GM15510 (cell line): ENCODE measurements at regions not wholly inside any gene's neighbourhood (a gene's known extent, or its start where the extent isn't known, plus 50 kb on each side); places are given as distances from the start of the nearest gene placed in this dataset.

Source experiments
- POLR2A ChIP-seq: IDR thresholded peaks from 3 replicates; pipeline ENCODE4 v1.6.1; 2011; ENCODE audit warnings: borderline replicate concordance; ENCODE audit not compliant: insufficient read length; ENCODE audit errors: extremely low read depth

- TF ChIP-seq POLR2A: no peak
These were observed 406.2 kb upstream of the NOX3 start for GRCh38 chr6:155861821-155862220.

GRCh38 chr6:155854787-155855186, 399.1 kb upstream of the NOX3 start:
- no peak for TF ChIP-seq POLR2A

DNA sequence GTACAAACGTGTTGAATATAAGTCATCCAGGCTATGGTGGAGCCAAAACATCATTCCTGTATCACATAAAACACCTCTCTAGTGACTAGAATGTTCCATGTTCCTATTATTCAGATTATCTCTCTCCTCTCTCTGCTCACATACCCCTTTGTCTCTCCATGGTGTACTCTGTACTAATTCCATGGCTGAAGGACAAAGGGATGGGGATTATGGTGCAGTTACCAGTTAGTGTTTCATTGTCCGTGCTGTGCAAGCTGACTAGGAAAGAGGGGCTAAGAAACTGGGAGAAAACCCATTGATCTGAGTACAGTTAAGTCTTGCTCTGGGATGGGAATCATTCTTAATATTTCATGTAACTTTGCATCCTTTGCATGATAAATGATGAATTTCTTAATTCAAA, 397.4 kb upstream of the NOX3 start:
- TF ChIP-seq POLR2A: no peak

GRCh38 chr6:155850408-155850841, 394.8 kb upstream of the NOX3 start:
- no peak for TF ChIP-seq POLR2A

GRCh38 chr6:155847711-155848110, 392.1 kb upstream of the NOX3 start:
- TF ChIP-seq POLR2A: no peak

DNA sequence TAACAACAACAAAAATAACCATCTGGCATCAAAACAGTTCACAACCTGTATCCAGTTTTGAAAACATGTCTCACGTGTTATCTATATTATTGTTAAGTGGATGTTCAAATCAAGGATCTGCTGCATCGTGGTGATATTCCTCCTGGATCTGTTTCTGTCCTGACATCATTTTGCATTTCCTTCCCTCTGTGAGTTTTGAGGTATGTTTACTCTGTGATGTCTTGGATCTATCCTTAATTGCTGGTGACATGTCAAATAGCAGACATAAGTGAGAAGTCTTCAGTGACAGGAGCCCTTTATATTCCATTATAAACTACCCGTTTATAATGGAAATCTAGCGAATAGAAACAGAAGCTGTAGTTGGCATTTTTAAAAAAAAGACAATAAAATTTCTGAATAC, 381.8 kb upstream of the NOX3 start:
- no peak for TF ChIP-seq POLR2A

DNA sequence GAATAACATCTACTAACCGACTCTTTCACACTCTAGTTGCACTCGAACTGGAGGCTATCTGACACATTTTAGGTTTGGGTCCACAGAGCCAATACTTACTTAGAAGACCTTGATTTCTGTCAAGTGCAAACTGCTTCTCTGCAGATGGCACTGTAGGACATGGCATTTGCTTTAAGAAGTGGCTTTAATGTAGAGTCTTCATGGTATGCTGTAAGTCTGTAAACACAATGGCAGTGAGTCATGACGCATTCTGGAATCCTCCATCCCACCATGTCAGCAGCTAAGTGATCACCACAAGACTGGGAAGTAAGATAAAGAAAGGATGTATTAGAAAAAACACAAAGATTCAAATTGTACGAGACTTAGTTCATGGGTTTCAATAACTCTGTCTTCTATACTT, 377.0 kb upstream of the NOX3 start:
- no peak for TF ChIP-seq POLR2A

GRCh38 chr6:155830531-155830930, 374.9 kb upstream of the NOX3 start:
- TF ChIP-seq POLR2A: no peak

DNA sequence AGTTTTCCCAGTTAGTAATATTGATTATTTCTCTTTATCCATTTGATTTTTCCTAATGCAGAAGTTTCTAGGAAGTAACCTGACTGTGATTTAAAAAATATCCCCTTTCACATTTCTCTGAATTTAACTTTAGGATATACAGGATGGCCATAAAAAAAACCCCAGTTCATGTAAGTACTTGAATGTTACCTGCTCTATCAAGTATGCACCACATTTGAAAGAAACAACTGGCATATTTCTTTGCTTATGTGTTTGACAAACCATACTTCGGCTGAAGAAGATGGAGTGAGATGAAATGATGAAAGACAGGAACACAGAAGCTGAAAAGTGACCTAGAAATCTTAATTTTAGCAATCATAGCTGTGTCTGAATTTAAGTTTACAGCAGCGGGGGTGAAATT, 374.0 kb upstream of the NOX3 start:
- TF ChIP-seq POLR2A: no peak

DNA sequence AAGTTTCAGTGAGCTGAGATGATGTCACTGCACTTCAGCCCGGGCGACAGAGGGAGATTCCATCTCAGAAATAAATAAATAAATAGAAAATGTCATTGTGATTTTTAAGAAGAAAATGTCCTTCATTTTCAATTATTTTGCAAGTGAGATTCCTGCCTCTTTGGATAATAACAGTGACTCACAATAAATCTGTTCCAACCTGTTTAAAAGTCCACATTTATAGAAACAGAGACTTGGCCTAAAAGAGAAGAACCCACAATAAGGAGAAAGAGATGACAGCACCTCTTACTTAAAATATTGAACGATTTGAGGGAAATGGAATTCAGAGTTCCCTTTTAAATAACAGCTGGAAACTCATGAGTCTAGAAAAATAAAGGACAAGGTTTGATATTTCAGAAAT, 373.4 kb upstream of the NOX3 start:
- no peak for TF ChIP-seq POLR2A

DNA sequence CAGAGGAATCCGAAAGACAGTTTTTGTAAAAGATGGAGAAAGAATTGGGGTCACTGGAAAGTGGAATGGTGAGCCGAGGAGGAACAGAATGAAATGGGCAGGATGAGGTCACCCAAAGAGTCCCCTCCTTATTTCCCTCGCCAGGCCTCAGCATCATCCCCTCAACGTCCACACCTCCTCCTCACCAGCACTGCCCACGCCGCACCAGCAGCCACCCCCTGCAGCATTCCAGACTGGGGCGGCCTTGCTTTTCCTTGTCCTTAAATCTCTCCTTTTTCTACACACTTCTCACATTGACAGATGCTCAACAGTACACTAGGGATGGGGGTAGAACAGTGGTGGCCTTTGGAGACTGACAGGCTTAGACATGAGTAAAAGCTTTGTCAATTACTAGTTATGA, 363.1 kb upstream of the NOX3 start:
- TF ChIP-seq POLR2A: no peak

GRCh38 chr6:155813548-155813947, 357.9 kb upstream of the NOX3 start:
- no peak for TF ChIP-seq POLR2A

- no peak for TF ChIP-seq POLR2A
These were observed 351.6 kb upstream of the NOX3 start for GRCh38 chr6:155807243-155807642.

DNA sequence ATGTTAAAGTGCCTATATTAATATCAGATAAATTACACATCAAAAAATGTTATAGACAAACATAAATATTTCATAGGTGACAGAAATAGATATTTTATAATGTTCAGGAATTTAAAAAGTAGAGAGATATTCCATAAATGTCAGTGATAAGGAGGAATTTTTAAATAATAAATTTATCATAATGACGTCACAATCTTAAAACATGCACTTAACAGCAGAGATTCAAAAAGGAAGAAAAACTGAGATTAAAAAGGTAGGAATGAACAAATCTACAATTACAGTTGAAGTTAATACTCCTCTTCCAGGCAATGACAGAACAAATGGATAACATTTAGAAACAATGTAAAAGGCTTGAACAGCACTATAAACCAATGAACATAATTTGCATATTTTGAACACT, 345.4 kb upstream of the NOX3 start:
- no peak for TF ChIP-seq POLR2A

- no peak for TF ChIP-seq POLR2A
These were observed 339.6 kb upstream of the NOX3 start for GRCh38 chr6:155795173-155795796.

GRCh38 chr6:155791891-155792290, 336.3 kb upstream of the NOX3 start:
- no peak for TF ChIP-seq POLR2A

GRCh38 chr6:155791186-155791585, 335.5 kb upstream of the NOX3 start:
- no peak for TF ChIP-seq POLR2A
